Tibial nerve (tissue), 4 donors: ENCODE measurements at regions not wholly inside any gene's neighbourhood (a gene's known extent, or its start where the extent isn't known, plus 50 kb on each side); places are given as distances from the start of the nearest gene placed in this dataset.

Experiments used
- CTCF ChIP-seq, 5 experiments: fragments of 200-600 bp in 3 of 5; fragments of 450-650 bp in 2 of 5; sonication (generic) in 3 of 5; IDR thresholded peaks; one replicate each; pipeline ENCODE4 v1.5.1; 2016 to 2019; ENCODE audit warnings: antibody characterized with exemption in 5 of 5, mild to moderate bottlenecking in 3 of 5, moderate library complexity in 2 of 5
- EP300 ChIP-seq, 2 donors: sonication (generic); formaldehyde crosslinking; IDR thresholded peaks; one replicate each; pipeline ENCODE4 v1.6.1; 2017; ENCODE audit warnings: antibody characterized with exemption in 2 of 2, mild to moderate bottlenecking in 1 of 2

- TF ChIP-seq EP300 (IDR thresholded peaks at IDR 0.05) (no peak), CTCF (IDR thresholded peaks at IDR 0.05) (no peak)
Observed at GRCh38 chr5:93010616-93011015, 570.4 kb downstream of the NR2F1-AS1 start.
